ENCODE measurements at regions not wholly inside any gene's neighbourhood (a gene's known extent, or its start where the extent isn't known, plus 50 kb on each side); places are given as distances from the start of the nearest gene placed in this dataset.

DNA sequence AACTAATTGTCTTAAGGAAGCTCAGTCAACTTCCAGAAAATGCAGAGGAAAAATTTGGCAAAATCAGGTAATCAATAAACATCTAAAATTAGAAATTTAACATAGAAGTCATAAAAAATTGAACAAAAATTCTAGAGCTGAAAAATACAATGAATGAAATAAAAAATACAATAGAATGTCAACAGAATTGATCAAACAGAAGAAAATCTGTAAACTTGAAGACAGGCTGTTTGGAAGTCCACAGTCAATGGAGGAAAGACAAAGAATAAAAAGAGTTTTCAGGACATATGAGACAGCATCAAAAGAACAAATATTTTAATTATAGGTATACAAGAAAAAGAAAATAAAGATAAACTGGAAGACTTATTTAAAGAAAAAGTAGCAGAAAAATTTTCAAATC lies 469.0 kb downstream of the RWDD3 start:
- ChIA-PET CTCF (no interaction called here), POLR2A (no interaction called here)
- no peaks in the 10 kb centered on the region for H3K9me3 ChIP-seq (ENCODE audit: control insufficient read depth, insufficient read depth, low read depth, low read length)
- H3K27ac ChIP-seq (ENCODE audit: extremely low read depth, low read depth, low read length) = no peak overlapping the region
- TF ChIP-seq ZNF747 (tag by site-specific recombination; IDR thresholded peaks at IDR 0.05) = no peak
- no peak for TF ChIP-seq ZNF114 (tag by site-specific recombination; IDR thresholded peaks at IDR 0.05)
- TF ChIP-seq ZNF585B (tag by site-specific recombination; IDR thresholded peaks at IDR 0.05) = no peak
- TF ChIP-seq HOXC10 (CRISPR knock-in tag; IDR thresholded peaks at IDR 0.05) = no peak
- no peak for TF ChIP-seq ZNF10 (tag by site-specific recombination; IDR thresholded peaks at IDR 0.05)
- TF ChIP-seq ZNF2 (tag by site-specific recombination; IDR thresholded peaks at IDR 0.05) = no peak
- no peak for TF ChIP-seq ZNF707 (tag by site-specific recombination; IDR thresholded peaks at IDR 0.05)
- TF ChIP-seq, protein P1, sequence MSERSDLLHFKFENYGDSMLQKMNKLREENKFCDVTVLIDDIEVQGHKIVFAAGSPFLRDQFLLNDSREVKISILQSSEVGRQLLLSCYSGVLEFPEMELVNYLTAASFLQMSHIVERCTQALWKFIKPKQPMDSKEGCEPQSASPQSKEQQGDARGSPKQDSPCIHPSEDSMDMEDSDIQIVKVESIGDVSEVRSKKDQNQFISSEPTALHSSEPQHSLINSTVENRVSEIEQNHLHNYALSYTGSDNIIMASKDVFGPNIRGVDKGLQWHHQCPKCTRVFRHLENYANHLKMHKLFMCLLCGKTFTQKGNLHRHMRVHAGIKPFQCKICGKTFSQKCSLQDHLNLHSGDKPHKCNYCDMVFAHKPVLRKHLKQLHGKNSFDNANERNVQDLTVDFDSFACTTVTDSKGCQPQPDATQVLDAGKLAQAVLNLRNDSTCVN (tag by site-specific recombination; optimal IDR thresholded peaks at IDR 0.05) = no peak
- no peak for TF ChIP-seq ZFP3 (tag by site-specific recombination; IDR thresholded peaks at IDR 0.05; ENCODE audit: low read depth)
- TF ChIP-seq, protein P2, sequence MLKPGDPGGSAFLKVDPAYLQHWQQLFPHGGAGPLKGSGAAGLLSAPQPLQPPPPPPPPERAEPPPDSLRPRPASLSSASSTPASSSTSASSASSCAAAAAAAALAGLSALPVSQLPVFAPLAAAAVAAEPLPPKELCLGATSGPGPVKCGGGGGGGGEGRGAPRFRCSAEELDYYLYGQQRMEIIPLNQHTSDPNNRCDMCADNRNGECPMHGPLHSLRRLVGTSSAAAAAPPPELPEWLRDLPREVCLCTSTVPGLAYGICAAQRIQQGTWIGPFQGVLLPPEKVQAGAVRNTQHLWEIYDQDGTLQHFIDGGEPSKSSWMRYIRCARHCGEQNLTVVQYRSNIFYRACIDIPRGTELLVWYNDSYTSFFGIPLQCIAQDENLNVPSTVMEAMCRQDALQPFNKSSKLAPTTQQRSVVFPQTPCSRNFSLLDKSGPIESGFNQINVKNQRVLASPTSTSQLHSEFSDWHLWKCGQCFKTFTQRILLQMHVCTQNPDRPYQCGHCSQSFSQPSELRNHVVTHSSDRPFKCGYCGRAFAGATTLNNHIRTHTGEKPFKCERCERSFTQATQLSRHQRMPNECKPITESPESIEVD (tag by site-specific recombination; IDR thresholded peaks at IDR 0.05) = no peak
- TF ChIP-seq SALL2 (tag by site-specific recombination; IDR thresholded peaks at IDR 0.05; ENCODE audit: borderline replicate concordance) = no peak
- TF ChIP-seq ZNF140 (tag by site-specific recombination; IDR thresholded peaks at IDR 0.05) = no peak
- no peak overlapping the region for H3K4me3 ChIP-seq (ENCODE audit: low read depth, low read length)
- no peaks in the 10 kb centered on the region for H3K36me3 ChIP-seq (ENCODE audit: control insufficient read depth in 2 of 2, insufficient read depth in 1 of 2, low read length in 2 of 2)
- H3K4me1 ChIP-seq (ENCODE audit: control insufficient read depth, insufficient read depth, low read length) = no peaks in the 10 kb centered on the region

DNA sequence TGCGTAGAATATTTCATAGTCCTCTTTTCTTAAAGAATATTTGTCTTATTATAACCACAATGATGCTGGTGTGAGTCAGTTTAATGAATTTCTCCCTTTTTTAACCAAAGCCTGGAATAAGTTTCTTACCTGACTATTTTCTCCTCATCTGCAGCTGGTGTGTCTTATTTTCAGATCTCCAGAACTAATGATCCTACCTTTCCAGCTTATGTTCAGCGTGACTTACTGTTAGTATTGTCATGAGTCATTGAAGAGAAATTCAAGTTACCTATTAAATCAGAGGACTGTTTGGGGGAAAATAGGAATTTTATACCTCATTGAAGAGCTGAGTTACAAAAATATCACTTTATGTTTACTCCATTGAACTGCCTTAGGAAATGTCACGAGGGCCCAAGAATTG lies 482.1 kb downstream of the RWDD3 start:
- CTCF ChIA-PET = interaction anchor here (0.6 kb wide), 1 partner anchor 1173 kb away, joined by 3 read pairs; no protein-coding TSS in a partner anchor

More for the DNA sequence above, 482.1 kb downstream of the RWDD3 start:
- Histone ChIP-seq H3K36me3 (ENCODE audit: control insufficient read depth in 2 of 2, insufficient read depth in 1 of 2, low read length in 2 of 2) (no peaks in the 10 kb centered on the region), H3K27ac (ENCODE audit: extremely low read depth, low read depth, low read length) (no peak overlapping the region), H3K9me3 (ENCODE audit: control insufficient read depth, insufficient read depth, low read depth, low read length) (no peaks in the 10 kb centered on the region), H3K4me3 (ENCODE audit: low read depth, low read length) (no peak overlapping the region), H3K4me1 (ENCODE audit: control insufficient read depth, insufficient read depth, low read length) (no peaks in the 10 kb centered on the region)
- TF ChIP-seq YY2 (tag by site-specific recombination; IDR thresholded peaks at IDR 0.05) = no peak
- TF ChIP-seq ZNF37A (tag by site-specific recombination; IDR thresholded peaks at IDR 0.05) = no peak
- TF ChIP-seq, protein P3, sequence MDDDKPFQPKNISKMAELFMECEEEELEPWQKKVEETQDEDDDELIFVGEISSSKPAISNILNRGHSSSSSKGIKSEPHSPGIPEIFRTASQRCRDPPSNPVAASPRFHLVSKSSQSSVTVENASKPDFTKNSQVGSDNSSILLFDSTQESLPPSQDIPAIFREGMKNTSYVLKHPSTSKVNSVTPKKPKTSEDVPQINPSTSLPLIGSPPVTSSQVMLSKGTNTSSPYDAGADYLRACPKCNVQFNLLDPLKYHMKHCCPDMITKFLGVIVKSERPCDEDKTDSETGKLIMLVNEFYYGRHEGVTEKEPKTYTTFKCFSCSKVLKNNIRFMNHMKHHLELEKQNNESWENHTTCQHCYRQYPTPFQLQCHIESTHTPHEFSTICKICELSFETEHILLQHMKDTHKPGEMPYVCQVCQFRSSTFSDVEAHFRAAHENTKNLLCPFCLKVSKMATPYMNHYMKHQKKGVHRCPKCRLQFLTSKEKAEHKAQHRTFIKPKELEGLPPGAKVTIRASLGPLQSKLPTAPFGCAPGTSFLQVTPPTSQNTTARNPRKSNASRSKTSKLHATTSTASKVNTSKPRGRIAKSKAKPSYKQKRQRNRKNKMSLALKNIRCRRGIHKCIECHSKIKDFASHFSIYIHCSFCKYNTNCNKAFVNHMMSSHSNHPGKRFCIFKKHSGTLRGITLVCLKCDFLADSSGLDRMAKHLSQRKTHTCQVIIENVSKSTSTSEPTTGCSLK (tag by site-specific recombination; IDR thresholded peaks at IDR 0.05) = no peak
- TF ChIP-seq, protein P4, sequence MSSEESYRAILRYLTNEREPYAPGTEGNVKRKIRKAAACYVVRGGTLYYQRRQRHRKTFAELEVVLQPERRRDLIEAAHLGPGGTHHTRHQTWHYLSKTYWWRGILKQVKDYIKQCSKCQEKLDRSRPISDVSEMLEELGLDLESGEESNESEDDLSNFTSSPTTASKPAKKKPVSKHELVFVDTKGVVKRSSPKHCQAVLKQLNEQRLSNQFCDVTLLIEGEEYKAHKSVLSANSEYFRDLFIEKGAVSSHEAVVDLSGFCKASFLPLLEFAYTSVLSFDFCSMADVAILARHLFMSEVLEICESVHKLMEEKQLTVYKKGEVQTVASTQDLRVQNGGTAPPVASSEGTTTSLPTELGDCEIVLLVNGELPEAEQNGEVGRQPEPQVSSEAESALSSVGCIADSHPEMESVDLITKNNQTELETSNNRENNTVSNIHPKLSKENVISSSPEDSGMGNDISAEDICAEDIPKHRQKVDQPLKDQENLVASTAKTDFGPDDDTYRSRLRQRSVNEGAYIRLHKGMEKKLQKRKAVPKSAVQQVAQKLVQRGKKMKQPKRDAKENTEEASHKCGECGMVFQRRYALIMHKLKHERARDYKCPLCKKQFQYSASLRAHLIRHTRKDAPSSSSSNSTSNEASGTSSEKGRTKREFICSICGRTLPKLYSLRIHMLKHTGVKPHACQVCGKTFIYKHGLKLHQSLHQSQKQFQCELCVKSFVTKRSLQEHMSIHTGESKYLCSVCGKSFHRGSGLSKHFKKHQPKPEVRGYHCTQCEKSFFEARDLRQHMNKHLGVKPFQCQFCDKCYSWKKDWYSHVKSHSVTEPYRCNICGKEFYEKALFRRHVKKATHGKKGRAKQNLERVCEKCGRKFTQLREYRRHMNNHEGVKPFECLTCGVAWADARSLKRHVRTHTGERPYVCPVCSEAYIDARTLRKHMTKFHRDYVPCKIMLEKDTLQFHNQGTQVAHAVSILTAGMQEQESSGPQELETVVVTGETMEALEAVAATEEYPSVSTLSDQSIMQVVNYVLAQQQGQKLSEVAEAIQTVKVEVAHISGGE (tag by site-specific recombination; conservative IDR thresholded peaks at IDR 0.05; ENCODE audit: low read depth) = no peak
- POLR2A ChIA-PET = no interaction called here

Data from HEK293 (cell line).